ENCODE measurements at regions not wholly inside any gene's neighbourhood (a gene's known extent, or its start where the extent isn't known, plus 50 kb on each side); places are given as distances from the start of the nearest gene placed in this dataset.

DNA sequence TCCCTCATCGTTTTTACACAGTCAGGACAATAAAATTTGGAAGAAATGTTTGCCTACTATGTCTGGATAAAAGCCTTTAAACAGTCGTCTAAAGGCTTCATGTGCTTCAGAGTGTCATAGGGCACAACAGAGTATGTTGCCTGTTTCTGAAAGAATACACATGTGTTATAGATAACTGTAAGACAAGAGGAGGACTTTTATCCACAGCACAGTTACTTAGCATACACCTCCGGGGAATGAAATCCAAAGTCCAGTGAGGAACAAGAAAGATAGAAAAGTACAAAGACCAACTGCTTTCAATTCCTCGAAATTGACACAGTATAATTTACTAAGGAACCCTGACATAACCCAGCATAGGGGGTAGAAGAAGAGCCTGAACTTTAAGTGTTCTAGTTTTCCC lies 835.6 kb downstream of the PCDH17 start:
- TF ChIP-seq, protein P1, sequence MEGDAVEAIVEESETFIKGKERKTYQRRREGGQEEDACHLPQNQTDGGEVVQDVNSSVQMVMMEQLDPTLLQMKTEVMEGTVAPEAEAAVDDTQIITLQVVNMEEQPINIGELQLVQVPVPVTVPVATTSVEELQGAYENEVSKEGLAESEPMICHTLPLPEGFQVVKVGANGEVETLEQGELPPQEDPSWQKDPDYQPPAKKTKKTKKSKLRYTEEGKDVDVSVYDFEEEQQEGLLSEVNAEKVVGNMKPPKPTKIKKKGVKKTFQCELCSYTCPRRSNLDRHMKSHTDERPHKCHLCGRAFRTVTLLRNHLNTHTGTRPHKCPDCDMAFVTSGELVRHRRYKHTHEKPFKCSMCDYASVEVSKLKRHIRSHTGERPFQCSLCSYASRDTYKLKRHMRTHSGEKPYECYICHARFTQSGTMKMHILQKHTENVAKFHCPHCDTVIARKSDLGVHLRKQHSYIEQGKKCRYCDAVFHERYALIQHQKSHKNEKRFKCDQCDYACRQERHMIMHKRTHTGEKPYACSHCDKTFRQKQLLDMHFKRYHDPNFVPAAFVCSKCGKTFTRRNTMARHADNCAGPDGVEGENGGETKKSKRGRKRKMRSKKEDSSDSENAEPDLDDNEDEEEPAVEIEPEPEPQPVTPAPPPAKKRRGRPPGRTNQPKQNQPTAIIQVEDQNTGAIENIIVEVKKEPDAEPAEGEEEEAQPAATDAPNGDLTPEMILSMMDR (IDR thresholded peaks at IDR 0.05): no peak
- TF ChIP-seq, protein P2, sequence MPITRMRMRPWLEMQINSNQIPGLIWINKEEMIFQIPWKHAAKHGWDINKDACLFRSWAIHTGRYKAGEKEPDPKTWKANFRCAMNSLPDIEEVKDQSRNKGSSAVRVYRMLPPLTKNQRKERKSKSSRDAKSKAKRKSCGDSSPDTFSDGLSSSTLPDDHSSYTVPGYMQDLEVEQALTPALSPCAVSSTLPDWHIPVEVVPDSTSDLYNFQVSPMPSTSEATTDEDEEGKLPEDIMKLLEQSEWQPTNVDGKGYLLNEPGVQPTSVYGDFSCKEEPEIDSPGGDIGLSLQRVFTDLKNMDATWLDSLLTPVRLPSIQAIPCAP (CRISPR knock-in tag; IDR thresholded peaks at IDR 0.05): no peak

Measured in WTC11 (cell line).